Dedifferentiated amniotic fluid mesenchymal stem cell (primary cell): ENCODE measurements at regions not wholly inside any gene's neighbourhood (a gene's known extent, or its start where the extent isn't known, plus 50 kb on each side); places are given as distances from the start of the nearest gene placed in this dataset.
A peak's percentile ranks its signal among the peaks of the same experiment; 100 is the strongest.

Experiments
- DNase-seq: peaks from one replicate; pipeline ENCODE4 v3.0.0-alpha.2; 2016; ENCODE audit errors: extremely low spot score

GRCh38 chr12:23174917-23175316 is 549.9 kb downstream of the ETNK1 start:
- no peak for DNase-seq

- DNase-seq: no peak
Measured at GRCh38 chr12:23185346-23185745, 560.4 kb downstream of the ETNK1 start.

GRCh38 chr12:23186950-23187349 is 562.0 kb downstream of the ETNK1 start:
- no peak for DNase-seq

GRCh38 chr12:23193552-23193951 is 568.6 kb downstream of the ETNK1 start:
- no peak for DNase-seq

- DNase-seq: no peak
Measured at GRCh38 chr12:23197266-23197665, 572.3 kb downstream of the ETNK1 start.

GRCh38 chr12:23202728-23203127 is 577.8 kb downstream of the ETNK1 start:
- no peak for DNase-seq

- peak; percentile 37 for DNase-seq
Measured at GRCh38 chr12:23204933-23205778, 580.2 kb downstream of the ETNK1 start.

GRCh38 chr12:23209793-23210192 is 584.8 kb downstream of the ETNK1 start:
- DNase-seq: no peak

- DNase-seq: no peak
Measured at GRCh38 chr12:23210573-23210972, 585.6 kb downstream of the ETNK1 start.

GRCh38 chr12:23211384-23212320 is 586.7 kb downstream of the ETNK1 start:
- DNase-seq: no peak

GRCh38 chr12:23217158-23217557 is 592.2 kb downstream of the ETNK1 start:
- no peak for DNase-seq

GRCh38 chr12:23217667-23218066 is 592.7 kb downstream of the ETNK1 start:
- no peak for DNase-seq

GRCh38 chr12:23221066-23221465 is 596.1 kb downstream of the ETNK1 start:
- no peak for DNase-seq

- DNase-seq: no peak
Measured at GRCh38 chr12:23221926-23222325, 597.0 kb downstream of the ETNK1 start.

GRCh38 chr12:23222801-23223200 is 597.8 kb downstream of the ETNK1 start:
- no peak for DNase-seq

- no peak for DNase-seq
Measured at GRCh38 chr12:23228101-23228500, 603.1 kb downstream of the ETNK1 start.

- DNase-seq: no peak
Measured at GRCh38 chr12:23230899-23231298, 605.9 kb downstream of the ETNK1 start.

- no peak for DNase-seq
Measured at GRCh38 chr12:23236066-23236780, 611.3 kb downstream of the ETNK1 start.

GRCh38 chr12:23236811-23237210 is 611.8 kb downstream of the ETNK1 start:
- no peak for DNase-seq

- no peak for DNase-seq
Measured at GRCh38 chr12:23238190-23238589, 613.2 kb downstream of the ETNK1 start.

- DNase-seq: no peak
Measured at GRCh38 chr12:23238957-23239356, 614.0 kb downstream of the ETNK1 start.

- no peak for DNase-seq
Measured at GRCh38 chr12:23245186-23245585, 620.2 kb downstream of the ETNK1 start.
